HepG2 (cell line): ENCODE measurements at regions not wholly inside any gene's neighbourhood (a gene's known extent, or its start where the extent isn't known, plus 50 kb on each side); places are given as distances from the start of the nearest gene placed in this dataset.

Experiments used
- EP300 ChIP-seq, 3 experiments: sonication (generic) in 1 of 3; formaldehyde crosslinking in 1 of 3; IDR thresholded peaks; 2 replicates each; pipeline versions ENCODE4 v1.5.1 to v1.6.1; 2011 to 2020; ENCODE audit warnings: low read depth in 2 of 3, low read length in 2 of 3, borderline replicate concordance in 1 of 3, improper control_type of control experiment in 1 of 3, mild to moderate bottlenecking in 1 of 3, missing genetic modification reagents in 1 of 3, moderate library complexity in 1 of 3
- HOXA7 ChIP-seq: sonication (generic); formaldehyde crosslinking; IDR thresholded peaks from 2 replicates; pipeline ENCODE4 v1.8.1; 2022; ENCODE audit warnings: mild to moderate bottlenecking, missing genetic modification reagents, moderate library complexity
- SOX6 ChIP-seq, 2 experiments: fragments of 450-650 bp in 1 of 2; sonication (generic) in 1 of 2; formaldehyde crosslinking in 1 of 2; IDR thresholded peaks; 2 replicates each; pipeline versions ENCODE4 v1.4.0 to v1.6.1; 2017 to 2020; ENCODE audit warnings: antibody characterized with exemption in 1 of 2, mild to moderate bottlenecking in 1 of 2, missing genetic modification reagents in 1 of 2
- TOPORS ChIP-seq: sonication (generic); formaldehyde crosslinking; IDR thresholded peaks from 2 replicates; pipeline ENCODE4 v1.8.0; 2023; ENCODE audit warnings: mild to moderate bottlenecking, missing genetic modification reagents
- ZNF335 ChIP-seq: sonication (generic); formaldehyde crosslinking; IDR thresholded peaks from 2 replicates; pipeline ENCODE4 v1.4.0; 2020; ENCODE audit warnings: missing genetic modification reagents

DNA sequence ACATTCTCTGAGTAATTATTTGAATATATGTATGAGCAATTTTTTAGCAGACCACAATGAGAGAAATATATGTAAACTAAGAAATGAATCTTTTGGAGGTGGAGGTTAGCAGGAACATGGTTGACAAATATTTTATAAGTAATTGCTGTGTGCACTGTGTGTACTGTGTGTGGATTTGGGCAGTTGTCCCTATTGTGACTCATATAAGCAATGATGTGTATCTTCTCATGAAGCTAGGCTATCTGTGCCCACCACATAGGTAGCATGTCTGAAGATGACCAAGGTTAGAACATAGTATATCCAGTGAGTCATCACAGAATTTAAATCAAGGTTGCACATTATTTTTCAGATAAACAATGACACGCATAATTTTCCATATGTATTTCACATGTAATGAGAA lies 713.9 kb upstream of the GBE1 start:
- TF ChIP-seq HOXA7 (no peak), EP300 (IDR thresholded peaks at IDR 0.05; ENCODE audit: low read depth in 2 of 2, low read length in 2 of 2) (no peak), EP300 (CRISPR knock-in tag; IDR thresholded peaks at IDR 0.05; ENCODE audit: borderline replicate concordance) (no peak), TOPORS (no peak), ZNF335 (no peak), SOX6 (IDR thresholded peaks at IDR 0.05) (no peak), SOX6 (CRISPR knock-in tag; IDR thresholded peaks at IDR 0.05) (no peak)
